Stimulated activated naive CD4-positive, alpha-beta T cell treated with Interleukin-2 at 50 U/mL for 16 hours (primary cell): ENCODE measurements at regions not wholly inside any gene's neighbourhood (a gene's known extent, or its start where the extent isn't known, plus 50 kb on each side); places are given as distances from the start of the nearest gene placed in this dataset.
"Not testable (repeated sequence)": the region's sequence is repeated elsewhere in the genome, so short reads cannot be mapped to it uniquely, and the experiment has no call there.

Source experiments
- DNase-seq: peaks from one replicate; lab custom pipeline; 2025; lab: John Stamatoyannopoulos, UW

- no peak for DNase-seq
These were observed 610.9 kb downstream of the DTWD2 start for GRCh38 chr5:118377420-118377819.

GRCh38 chr5:118371973-118372831 lies 616.1 kb downstream of the DTWD2 start:
- no peak for DNase-seq

GRCh38 chr5:118366429-118366828 lies 621.9 kb downstream of the DTWD2 start:
- no peak for DNase-seq

- no peak for DNase-seq
These were observed 622.6 kb downstream of the DTWD2 start for GRCh38 chr5:118365718-118366117.

GRCh38 chr5:118354797-118355196 lies 633.5 kb downstream of the DTWD2 start:
- DNase-seq: no peak

GRCh38 chr5:118353970-118354369 lies 634.4 kb downstream of the DTWD2 start:
- no peak for DNase-seq

- no peak for DNase-seq
These were observed 651.9 kb downstream of the DTWD2 start for GRCh38 chr5:118336468-118336867.

- no peak for DNase-seq
These were observed 661.0 kb downstream of the DTWD2 start for GRCh38 chr5:118327389-118327788.

GRCh38 chr5:118326481-118327045 lies 661.8 kb downstream of the DTWD2 start:
- DNase-seq: no peak

- no peak for DNase-seq
These were observed 662.4 kb downstream of the DTWD2 start for GRCh38 chr5:118325931-118326330.

GRCh38 chr5:118323723-118324122 lies 664.6 kb downstream of the DTWD2 start:
- not testable (repeated sequence) for DNase-seq

- DNase-seq: no peak
These were observed 667.3 kb downstream of the DTWD2 start for GRCh38 chr5:118321081-118321480.

- no peak for DNase-seq
These were observed 668.2 kb downstream of the DTWD2 start for GRCh38 chr5:118320121-118320520.

GRCh38 chr5:118314931-118315330 lies 673.4 kb downstream of the DTWD2 start:
- no peak for DNase-seq

- no peak for DNase-seq
These were observed 677.1 kb downstream of the DTWD2 start for GRCh38 chr5:118311103-118311819.

GRCh38 chr5:118310401-118310800 lies 677.9 kb downstream of the DTWD2 start:
- no peak for DNase-seq

GRCh38 chr5:118303296-118303695 lies 685.1 kb downstream of the DTWD2 start:
- no peak for DNase-seq

GRCh38 chr5:118302786-118303185 lies 685.6 kb downstream of the DTWD2 start:
- DNase-seq: no peak

- no peak for DNase-seq
These were observed 686.7 kb downstream of the DTWD2 start for GRCh38 chr5:118301696-118302095.

- no peak for DNase-seq
These were observed 693.3 kb downstream of the DTWD2 start for GRCh38 chr5:118295045-118295444.

- DNase-seq: no peak
These were observed 695.0 kb downstream of the DTWD2 start for GRCh38 chr5:118293378-118293777.

- DNase-seq: no peak
These were observed 698.1 kb downstream of the DTWD2 start for GRCh38 chr5:118290204-118290603.

- DNase-seq: not testable (repeated sequence)
These were observed 704.1 kb downstream of the DTWD2 start for GRCh38 chr5:118284230-118284629.
